GM21526 (cell line): ENCODE measurements at regions not wholly inside any gene's neighbourhood (a gene's known extent, or its start where the extent isn't known, plus 50 kb on each side); places are given as distances from the start of the nearest gene placed in this dataset.
"Not testable (repeated sequence)": the region's sequence is repeated elsewhere in the genome, so short reads cannot be mapped to it uniquely, and the experiment has no call there.

ENCODE experiments used
- ATAC-seq: cut with Tn5 transposase; IDR thresholded peaks from one replicate; pipeline ENCODE4 v1.9.1; 2021; ENCODE audit warnings: moderate library complexity; ENCODE audit not compliant: unreplicated experiment, low FRiP score

GRCh38 chr4:111337186-111337876 lies 714.5 kb upstream of the PITX2 start:
- ATAC-seq, result not testable (repeated sequence)

- no peak for ATAC-seq
These were observed 736.7 kb upstream of the PITX2 start for GRCh38 chr4:111359602-111360001.

DNA sequence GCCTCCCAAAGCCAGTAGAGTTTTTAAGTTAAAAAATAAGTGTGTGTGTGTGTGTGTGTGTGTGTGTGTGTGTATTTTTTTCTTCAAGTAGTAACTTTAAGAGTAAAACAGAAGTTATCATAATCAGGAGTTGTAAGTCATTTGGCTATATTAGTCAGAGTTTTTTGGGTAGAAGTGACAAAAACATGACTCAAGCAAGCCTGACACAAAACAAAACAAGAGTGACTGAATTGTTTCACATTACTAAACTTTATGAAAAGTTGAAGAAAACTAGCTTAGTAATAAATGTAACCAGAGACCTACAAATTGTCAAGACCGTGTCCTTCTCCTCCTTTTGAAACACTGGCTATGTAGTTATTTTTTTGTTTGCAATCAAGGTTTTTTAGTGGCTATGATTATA lies 738.0 kb upstream of the PITX2 start:
- no peak for ATAC-seq

GRCh38 chr4:111362941-111363361 lies 740.1 kb upstream of the PITX2 start:
- no peak for ATAC-seq

GRCh38 chr4:111377880-111378279 lies 755.0 kb upstream of the PITX2 start:
- ATAC-seq, result not testable (repeated sequence)

GRCh38 chr4:111388561-111388960 lies 756.7 kb upstream of the FAM241A start:
- no peak for ATAC-seq

- no peak for ATAC-seq
These were observed 753.4 kb upstream of the FAM241A start for GRCh38 chr4:111391829-111392228.

- ATAC-seq, result no peak
These were observed 751.5 kb upstream of the FAM241A start for GRCh38 chr4:111393781-111394180.

GRCh38 chr4:111398906-111399330 lies 746.3 kb upstream of the FAM241A start:
- ATAC-seq, result no peak

DNA sequence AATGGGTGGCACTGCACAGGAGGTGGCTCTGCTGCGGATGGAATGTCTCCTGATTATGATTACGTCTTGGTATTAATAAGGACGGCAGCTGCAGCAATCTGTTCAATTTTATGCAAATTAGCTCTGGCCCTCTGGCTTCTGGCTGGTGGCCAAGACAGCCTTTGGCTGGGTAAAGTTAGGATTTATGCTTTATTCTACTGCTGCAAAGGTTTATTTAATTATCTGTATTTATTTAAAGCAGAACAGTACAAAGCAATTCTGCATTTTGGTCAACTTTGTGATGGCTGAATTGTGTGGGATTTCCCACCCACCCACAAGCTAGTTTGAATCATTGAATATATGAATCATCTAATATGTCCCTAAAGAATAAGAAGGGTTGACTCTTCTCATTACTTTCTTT lies 745.6 kb upstream of the FAM241A start:
- no peak for ATAC-seq

DNA sequence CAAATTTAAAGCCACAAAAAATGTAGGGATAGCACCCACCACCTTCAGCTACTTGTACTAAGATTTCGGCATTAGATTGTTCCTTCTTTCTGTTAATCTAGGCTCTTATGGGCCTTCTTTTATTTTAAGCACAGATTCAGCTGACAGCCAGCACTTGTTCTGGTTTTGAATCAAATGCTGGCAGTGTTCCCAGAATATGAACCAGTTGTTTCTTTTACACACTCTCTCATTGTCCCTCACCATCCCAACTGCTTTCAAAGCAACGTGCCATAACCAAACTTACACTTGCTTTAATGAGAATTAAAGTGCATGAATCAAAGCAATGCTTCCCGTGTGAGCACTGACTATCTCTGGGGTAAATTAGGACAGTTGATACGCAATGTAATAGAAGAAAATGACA lies 744.5 kb upstream of the FAM241A start:
- ATAC-seq, result no peak

GRCh38 chr4:111404673-111405072 lies 740.6 kb upstream of the FAM241A start:
- no peak for ATAC-seq

DNA sequence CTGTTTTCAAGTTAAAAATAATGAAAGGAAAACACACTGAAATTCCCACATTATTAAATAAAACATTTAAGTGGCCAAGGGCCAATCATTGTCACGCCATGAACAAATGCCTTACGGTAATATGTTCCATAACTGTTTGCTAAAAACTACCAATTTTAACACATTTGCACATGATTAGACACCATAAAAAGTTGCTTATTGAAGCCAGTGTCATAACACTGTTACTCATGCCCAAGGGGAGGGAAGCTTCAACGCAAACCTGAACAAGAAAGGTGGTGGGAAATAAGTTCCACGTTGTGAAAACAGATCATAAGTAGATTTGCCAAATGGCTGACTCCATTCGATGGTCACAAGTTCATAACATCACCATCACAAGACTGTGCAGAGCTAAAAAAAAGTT lies 739.3 kb upstream of the FAM241A start:
- no peak for ATAC-seq

GRCh38 chr4:111410571-111410970 lies 734.7 kb upstream of the FAM241A start:
- ATAC-seq, result no peak

DNA sequence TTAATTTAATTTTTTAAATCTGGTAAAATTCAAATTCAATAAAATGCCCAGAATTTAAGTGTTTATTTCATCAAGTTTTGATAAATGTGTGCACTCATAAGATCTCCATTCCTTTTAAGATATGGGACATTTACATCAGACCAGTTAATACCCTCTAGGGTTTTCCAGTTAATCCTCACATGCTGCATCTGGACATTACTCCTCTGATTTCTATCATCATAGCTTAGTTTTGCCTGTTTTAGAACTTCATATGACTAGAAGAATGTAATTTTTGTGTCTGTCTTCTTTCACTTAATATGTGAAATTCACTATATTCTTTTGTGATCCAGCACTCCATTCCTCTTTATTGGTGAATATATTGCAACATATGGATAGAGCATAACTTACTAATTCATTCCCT lies 727.7 kb upstream of the FAM241A start:
- ATAC-seq, result no peak

- no peak for ATAC-seq
These were observed 711.8 kb upstream of the FAM241A start for GRCh38 chr4:111433441-111433840.

GRCh38 chr4:111434586-111434985 lies 710.7 kb upstream of the FAM241A start:
- ATAC-seq, result no peak

- ATAC-seq, result no peak
These were observed 709.1 kb upstream of the FAM241A start for GRCh38 chr4:111435986-111436744.

DNA sequence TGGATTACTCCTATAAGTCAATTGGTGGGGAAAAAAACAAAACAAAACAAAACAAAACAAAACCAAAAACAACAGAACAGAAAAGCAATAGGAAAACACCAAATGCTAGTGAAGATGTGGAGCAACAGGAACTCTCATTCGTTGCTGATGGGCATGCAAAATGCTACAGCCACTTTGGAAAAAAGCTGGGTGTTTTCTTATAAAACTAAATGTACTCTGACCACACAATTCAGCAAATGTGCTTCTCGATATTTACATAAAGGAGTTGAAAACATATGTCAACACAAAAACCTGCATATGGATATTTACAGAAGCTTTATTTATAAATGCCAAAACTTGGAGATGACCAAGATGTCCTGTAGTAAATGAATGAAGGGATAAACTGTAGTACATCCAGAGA lies 703.6 kb upstream of the FAM241A start:
- no peak for ATAC-seq

DNA sequence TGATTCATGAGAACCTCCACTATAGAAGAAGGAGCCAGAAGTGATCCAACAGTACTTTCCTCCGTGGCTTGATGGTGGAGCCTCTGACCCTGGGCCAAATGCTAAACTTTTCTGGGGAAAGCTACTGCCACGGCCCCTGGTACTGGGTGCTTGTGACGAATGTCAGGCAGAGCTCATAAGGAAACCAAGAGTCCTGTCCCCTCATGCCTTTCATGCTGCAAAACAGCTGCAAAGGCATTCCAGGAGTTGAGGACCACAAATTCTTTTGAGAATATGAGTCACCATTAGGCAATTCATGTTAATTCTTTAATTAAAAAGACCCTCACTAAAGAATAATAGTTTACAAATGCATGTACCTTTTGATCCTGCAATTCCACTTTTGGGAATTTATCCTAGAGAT lies 700.4 kb upstream of the FAM241A start:
- ATAC-seq, result not testable (repeated sequence)

- ATAC-seq, result no peak
These were observed 695.6 kb upstream of the FAM241A start for GRCh38 chr4:111449657-111450056.

DNA sequence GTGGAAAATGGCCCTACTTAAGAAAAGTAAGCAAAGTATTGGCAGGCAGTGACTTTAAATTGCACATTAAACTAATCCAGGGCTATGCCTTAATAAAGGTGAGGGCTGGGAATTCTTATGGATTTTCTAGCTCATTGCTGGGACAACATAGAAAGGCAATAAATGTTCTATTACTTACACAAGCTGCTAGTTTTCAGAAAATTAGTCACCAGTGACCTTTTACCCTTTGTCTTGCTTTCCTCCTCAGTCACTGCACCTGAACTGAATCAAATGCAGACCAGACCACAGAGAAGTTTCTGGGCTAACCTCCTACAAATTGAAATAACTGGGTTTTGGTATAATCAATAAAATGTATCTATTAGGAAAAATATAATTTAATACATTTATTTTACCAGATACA lies 694.4 kb upstream of the FAM241A start:
- no peak for ATAC-seq
